GM12875 (cell line): ENCODE measurements at regions not wholly inside any gene's neighbourhood (a gene's known extent, or its start where the extent isn't known, plus 50 kb on each side); places are given as distances from the start of the nearest gene placed in this dataset.

Experiments
- H3K4me3 ChIP-seq: one replicate; pipeline ENCODE4 v1.5.1; 2011; ENCODE audit warnings: low read depth, low read length, control low read depth
- CTCF ChIP-seq: IDR thresholded peaks from 2 replicates; pipeline ENCODE4 v1.5.1; 2011; ENCODE audit warnings: low read depth, mild to moderate bottlenecking, control low read depth, inconsistent platforms, low read length, moderate library complexity, borderline replicate concordance; ENCODE audit not compliant: insufficient read depth

GRCh38 chr12:110998971-110999370, 78.6 kb upstream of the MYL2 start:
- no peak for TF ChIP-seq CTCF
- no peak overlapping the region for H3K4me3 ChIP-seq

- no peak overlapping the region for H3K4me3 ChIP-seq
- no peak for TF ChIP-seq CTCF
These were observed 77.8 kb upstream of the MYL2 start for GRCh38 chr12:110998165-110998564.

GRCh38 chr12:110996415-110996814, 76.0 kb upstream of the MYL2 start:
- no peak for TF ChIP-seq CTCF
- no peak overlapping the region for H3K4me3 ChIP-seq

GRCh38 chr12:110995615-110996014, 75.2 kb upstream of the MYL2 start:
- no peak for TF ChIP-seq CTCF
- H3K4me3 ChIP-seq: no peak overlapping the region

- no peak for TF ChIP-seq CTCF
- H3K4me3 ChIP-seq: no peak overlapping the region
These were observed 74.6 kb upstream of the MYL2 start for GRCh38 chr12:110995016-110995415.

GRCh38 chr12:110993434-110993833, 73.1 kb upstream of the MYL2 start:
- no peak for TF ChIP-seq CTCF
- no peak overlapping the region for H3K4me3 ChIP-seq

- TF ChIP-seq CTCF: no peak
- no peak overlapping the region for H3K4me3 ChIP-seq
These were observed 72.5 kb upstream of the MYL2 start for GRCh38 chr12:110992909-110993308.
